Esophagus squamous epithelium (tissue), 5 donors: ENCODE measurements at regions not wholly inside any gene's neighbourhood (a gene's known extent, or its start where the extent isn't known, plus 50 kb on each side); places are given as distances from the start of the nearest gene placed in this dataset.

Experiments
- DNase-seq: peaks from one replicate; lab custom pipeline; 2025; lab: John Stamatoyannopoulos, UW
- H3K27ac ChIP-seq, 4 donors: fragments of 200-600 bp; sonication (generic); one replicate each; pipeline ENCODE4 v1.5.1; 2016 to 2019; ENCODE audit warnings: mild to moderate bottlenecking in 1 of 4
- H3K27me3 ChIP-seq, 4 donors: fragments of 200-600 bp; sonication (generic); 1 replicate in 3 of 4; 2 replicates in 1 of 4; pipeline versions ENCODE4 v1.5.1 to v1.6.0; 2017 to 2021; ENCODE audit warnings: antibody characterized with exemption in 1 of 4
- H3K36me3 ChIP-seq, 3 donors: fragments of 200-600 bp; sonication (generic); one replicate each; pipeline ENCODE4 v1.5.1; 2016 to 2019
- H3K4me1 ChIP-seq, 3 donors: fragments of 200-600 bp; sonication (generic); one replicate each; pipeline ENCODE4 v1.5.1; 2017 to 2019
- H3K4me3 ChIP-seq, 4 donors: fragments of 200-600 bp; sonication (generic); 1 replicate in 3 of 4; 2 replicates in 1 of 4; pipeline ENCODE4 v1.5.1; 2016 to 2019; ENCODE audit warnings: mild to moderate bottlenecking in 2 of 4, moderate library complexity in 1 of 4
- H3K9me3 ChIP-seq, 3 donors: fragments of 200-600 bp; sonication (generic); one replicate each; pipeline ENCODE4 v1.5.1; 2016 to 2019
- POLR2A ChIP-seq, 4 donors: fragments of 450-650 bp; IDR thresholded peaks; one replicate each; pipeline ENCODE4 v1.6.1; 2017; ENCODE audit warnings: antibody characterized with exemption in 4 of 4, mild to moderate bottlenecking in 4 of 4, moderate library complexity in 3 of 4
- WGBS, 2 donors: methylation state at CpG; one replicate each; pipeline ENCODE4 v1.1.5; 2018; 5-methylcytosine and 5-hydroxymethylcytosine counted together
- intact Hi-C: fragments of 100-400 bp; cut with DNase I; formaldehyde crosslinking; loops from one replicate; pipeline ENCODE4 v1.15.0; 2022
- TF ChIP-seq, protein P1 (sequence below), 6 experiments: fragments of 450-650 bp in 4 of 6; fragments of 200-600 bp in 2 of 6; sonication (generic) in 2 of 6; IDR thresholded peaks; one replicate each; pipeline ENCODE4 v1.5.1; 2016 to 2019; ENCODE audit warnings: antibody characterized with exemption in 6 of 6, mild to moderate bottlenecking in 4 of 6, moderate library complexity in 4 of 6
- donor health status: DM: yes; HTN: yes; CAD: no.

DNA sequence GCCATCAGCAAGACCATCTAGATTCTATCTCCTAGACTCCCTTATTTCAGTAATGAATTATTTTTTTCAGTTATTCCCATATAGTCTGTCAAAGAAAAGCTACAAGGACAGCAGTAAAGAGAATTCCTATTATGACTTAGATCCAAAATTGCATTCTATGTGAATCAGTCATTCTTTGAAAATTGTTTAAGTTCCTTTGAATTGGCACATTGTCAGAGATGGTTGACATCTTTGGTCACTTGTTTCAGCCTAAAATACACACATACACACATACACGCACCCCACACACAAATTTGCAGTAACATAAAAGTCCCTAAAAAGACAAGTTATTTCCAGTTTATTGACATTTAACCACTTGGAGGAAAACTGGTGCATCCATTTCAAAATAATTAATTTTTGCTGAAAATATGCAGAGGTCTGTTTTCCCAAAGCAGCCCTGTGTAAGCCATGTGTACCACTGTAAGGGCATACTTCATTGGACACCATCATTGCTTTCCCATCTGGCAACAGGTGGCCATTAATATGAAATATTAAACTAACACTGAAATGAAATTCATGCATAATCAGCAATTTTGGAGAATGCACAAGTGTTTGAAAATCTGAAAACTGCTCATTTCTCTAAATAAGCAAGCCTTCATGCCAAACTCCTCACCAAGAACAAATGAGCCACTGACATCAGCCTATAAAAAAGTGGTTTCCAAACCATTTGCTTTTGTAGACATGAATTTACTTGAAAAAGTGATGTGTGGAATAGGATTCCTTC, 121.7 kb upstream of the COL1A2 start:
- TF ChIP-seq POLR2A (IDR thresholded peaks at IDR 0.05), result no peak
- TF ChIP-seq, protein P1, sequence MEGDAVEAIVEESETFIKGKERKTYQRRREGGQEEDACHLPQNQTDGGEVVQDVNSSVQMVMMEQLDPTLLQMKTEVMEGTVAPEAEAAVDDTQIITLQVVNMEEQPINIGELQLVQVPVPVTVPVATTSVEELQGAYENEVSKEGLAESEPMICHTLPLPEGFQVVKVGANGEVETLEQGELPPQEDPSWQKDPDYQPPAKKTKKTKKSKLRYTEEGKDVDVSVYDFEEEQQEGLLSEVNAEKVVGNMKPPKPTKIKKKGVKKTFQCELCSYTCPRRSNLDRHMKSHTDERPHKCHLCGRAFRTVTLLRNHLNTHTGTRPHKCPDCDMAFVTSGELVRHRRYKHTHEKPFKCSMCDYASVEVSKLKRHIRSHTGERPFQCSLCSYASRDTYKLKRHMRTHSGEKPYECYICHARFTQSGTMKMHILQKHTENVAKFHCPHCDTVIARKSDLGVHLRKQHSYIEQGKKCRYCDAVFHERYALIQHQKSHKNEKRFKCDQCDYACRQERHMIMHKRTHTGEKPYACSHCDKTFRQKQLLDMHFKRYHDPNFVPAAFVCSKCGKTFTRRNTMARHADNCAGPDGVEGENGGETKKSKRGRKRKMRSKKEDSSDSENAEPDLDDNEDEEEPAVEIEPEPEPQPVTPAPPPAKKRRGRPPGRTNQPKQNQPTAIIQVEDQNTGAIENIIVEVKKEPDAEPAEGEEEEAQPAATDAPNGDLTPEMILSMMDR (IDR thresholded peaks at IDR 0.05), result no peak
- WGBS, 2 donors, result 73 to 100% methylated on average over 1 of the region's 1 CpG
- intact Hi-C loops, result no loop called here
- Histone ChIP-seq H3K9me3 (no peaks in the 10 kb centered on the region), H3K27ac (no peak overlapping the region), H3K4me3 (no peak overlapping the region), H3K27me3 (no peaks in the 10 kb centered on the region), H3K36me3 (no peaks in the 10 kb centered on the region), H3K4me1 (no peaks in the 10 kb centered on the region)
- DNase-seq, result no peak

DNA sequence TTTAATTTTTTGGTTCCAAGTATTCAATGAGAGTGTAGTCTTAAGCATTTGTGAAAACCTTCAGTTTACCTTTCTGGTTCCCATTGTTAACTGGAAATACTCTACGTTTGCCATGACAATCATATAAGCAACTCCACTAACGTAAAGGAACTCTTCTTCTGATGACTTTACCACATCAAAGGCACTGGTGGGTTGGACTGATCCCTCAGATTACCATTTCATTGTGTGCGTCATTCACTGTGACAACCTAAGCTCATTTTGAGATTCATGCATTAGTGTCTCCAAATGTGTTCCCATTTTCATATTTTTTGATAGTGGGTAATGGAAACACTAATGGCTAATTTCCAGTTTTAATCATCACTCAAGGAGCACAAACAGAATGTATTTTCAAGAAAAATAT, 119.9 kb upstream of the COL1A2 start:
- no peak for DNase-seq
- H3K4me3 ChIP-seq, result no peak overlapping the region
- WGBS, 2 donors, result 58 to 65% methylated on average over 3 of the region's 3 CpGs
- no peaks in the 10 kb centered on the region for H3K27me3 ChIP-seq
- H3K9me3 ChIP-seq, result no peaks in the 10 kb centered on the region
- no peaks in the 10 kb centered on the region for H3K36me3 ChIP-seq
- H3K4me1 ChIP-seq, result no peaks in the 10 kb centered on the region
- TF ChIP-seq, protein P1 (IDR thresholded peaks at IDR 0.05), result no peak
- TF ChIP-seq POLR2A (IDR thresholded peaks at IDR 0.05), result no peak
- intact Hi-C loops, result no loop called here
- no peak overlapping the region for H3K27ac ChIP-seq

DNA sequence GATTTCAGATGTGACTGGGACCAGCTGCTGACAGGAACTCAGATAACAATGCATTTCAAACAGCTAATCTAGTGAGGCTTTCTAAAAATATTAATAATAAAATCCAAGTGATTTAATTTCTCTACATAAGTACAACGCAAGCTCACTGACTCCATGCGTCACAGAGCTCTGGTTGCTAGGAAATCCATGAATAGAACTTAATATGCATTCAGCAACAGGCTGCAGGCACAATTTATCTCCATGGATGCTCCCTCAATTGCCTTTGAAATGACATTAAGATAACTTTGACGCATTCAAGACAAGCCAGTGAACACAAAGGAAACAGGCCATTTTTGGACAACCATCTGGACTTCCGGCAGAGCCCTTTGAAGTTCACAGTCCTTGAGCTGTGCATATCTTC, 118.7 kb upstream of the COL1A2 start:
- no peak for TF ChIP-seq POLR2A (IDR thresholded peaks at IDR 0.05)
- TF ChIP-seq, protein P1 (IDR thresholded peaks at IDR 0.05), result no peak
- 61 to 74% methylated on average over 4 of the region's 4 CpGs for WGBS, 2 donors
- no peak overlapping the region for H3K27ac ChIP-seq
- H3K9me3 ChIP-seq, result no peaks in the 10 kb centered on the region
- intact Hi-C loops, result no loop called here
- H3K36me3 ChIP-seq, result no peaks in the 10 kb centered on the region
- DNase-seq, result no peak
- no peak overlapping the region for H3K4me3 ChIP-seq
- no peaks in the 10 kb centered on the region for H3K27me3 ChIP-seq
- H3K4me1 ChIP-seq, result no peaks in the 10 kb centered on the region

DNA sequence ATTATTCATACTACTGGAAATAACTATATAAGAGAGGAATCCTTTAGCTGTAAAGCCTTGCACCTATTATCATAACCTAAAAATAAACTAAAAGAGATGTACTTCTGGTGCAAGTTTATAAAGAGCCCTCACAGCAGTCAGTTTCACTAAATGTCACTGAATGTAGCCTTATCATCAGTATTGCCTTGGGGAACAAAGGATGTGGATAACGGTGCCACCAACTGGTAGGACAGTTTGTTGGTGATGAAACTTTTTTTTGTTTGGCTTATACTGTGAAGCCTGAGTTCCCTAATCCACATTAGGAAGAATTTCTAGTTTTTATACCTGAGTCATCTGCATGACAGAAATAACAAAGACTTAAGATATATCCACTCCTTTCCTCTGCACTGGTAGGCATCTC, 117.9 kb upstream of the COL1A2 start:
- intact Hi-C loops, result no loop called here
- WGBS, 2 donors, result 23% methylated on average over 1 of the region's 1 CpG
- DNase-seq, result no peak

DNA sequence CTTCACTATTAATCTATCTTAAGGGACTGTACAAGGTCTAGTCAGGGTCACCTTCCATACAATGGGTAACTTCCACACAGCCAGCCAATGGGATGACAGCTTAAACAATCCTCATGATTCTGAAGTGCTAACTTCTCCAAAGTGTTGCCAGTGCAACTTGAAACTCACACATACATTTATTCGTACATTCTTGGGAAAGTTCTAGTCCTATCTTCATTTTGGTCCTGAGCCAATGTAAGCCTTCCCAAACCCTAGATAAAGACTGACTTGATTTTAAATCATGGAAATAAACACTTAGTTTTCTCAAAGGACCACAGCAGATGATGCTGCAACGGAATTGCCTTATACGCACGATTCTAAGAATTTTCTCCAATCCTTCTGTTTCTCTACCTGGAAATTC, 117.5 kb upstream of the COL1A2 start:
- Histone ChIP-seq H3K36me3 (no peaks in the 10 kb centered on the region), H3K4me3 (no peak overlapping the region), H3K9me3 (no peaks in the 10 kb centered on the region), H3K27ac (no peak overlapping the region), H3K4me1 (no peaks in the 10 kb centered on the region), H3K27me3 (no peaks in the 10 kb centered on the region)
- no peak for DNase-seq
- intact Hi-C loops, result no loop called here
- 74 to 87% methylated on average over 4 of the region's 4 CpGs for WGBS, 2 donors
- TF ChIP-seq, protein P1 (IDR thresholded peaks at IDR 0.05), result no peak
- no peak for TF ChIP-seq POLR2A (IDR thresholded peaks at IDR 0.05)

More for the DNA sequence above, 117.9 kb upstream of the COL1A2 start:
- H3K9me3 ChIP-seq, result no peaks in the 10 kb centered on the region
- TF ChIP-seq, protein P1 (IDR thresholded peaks at IDR 0.05), result no peak
- no peak for TF ChIP-seq POLR2A (IDR thresholded peaks at IDR 0.05)
- H3K4me3 ChIP-seq, result no peak overlapping the region
- no peaks in the 10 kb centered on the region for H3K4me1 ChIP-seq
- no peaks in the 10 kb centered on the region for H3K27me3 ChIP-seq
- H3K36me3 ChIP-seq, result no peaks in the 10 kb centered on the region
- no peak overlapping the region for H3K27ac ChIP-seq
